Esophagus squamous epithelium (tissue), 5 donors: ENCODE measurements at regions not wholly inside any gene's neighbourhood (a gene's known extent, or its start where the extent isn't known, plus 50 kb on each side); places are given as distances from the start of the nearest gene placed in this dataset.

Source experiments
- DNase-seq: peaks from one replicate; lab custom pipeline; 2025; lab: John Stamatoyannopoulos, UW
- H3K27ac ChIP-seq, 4 donors: fragments of 200-600 bp; sonication (generic); one replicate each; pipeline ENCODE4 v1.5.1; 2016 to 2019; ENCODE audit warnings: mild to moderate bottlenecking in 1 of 4
- H3K27me3 ChIP-seq, 4 donors: fragments of 200-600 bp; sonication (generic); 1 replicate in 3 of 4; 2 replicates in 1 of 4; pipeline versions ENCODE4 v1.5.1 to v1.6.0; 2017 to 2021; ENCODE audit warnings: antibody characterized with exemption in 1 of 4
- H3K36me3 ChIP-seq, 3 donors: fragments of 200-600 bp; sonication (generic); one replicate each; pipeline ENCODE4 v1.5.1; 2016 to 2019
- H3K4me1 ChIP-seq, 3 donors: fragments of 200-600 bp; sonication (generic); one replicate each; pipeline ENCODE4 v1.5.1; 2017 to 2019
- H3K4me3 ChIP-seq, 4 donors: fragments of 200-600 bp; sonication (generic); 1 replicate in 3 of 4; 2 replicates in 1 of 4; pipeline ENCODE4 v1.5.1; 2016 to 2019; ENCODE audit warnings: mild to moderate bottlenecking in 2 of 4, moderate library complexity in 1 of 4
- H3K9me3 ChIP-seq, 3 donors: fragments of 200-600 bp; sonication (generic); one replicate each; pipeline ENCODE4 v1.5.1; 2016 to 2019
- CTCF ChIP-seq, 6 experiments: fragments of 450-650 bp in 4 of 6; fragments of 200-600 bp in 2 of 6; sonication (generic) in 2 of 6; IDR thresholded peaks; one replicate each; pipeline ENCODE4 v1.5.1; 2016 to 2019; ENCODE audit warnings: antibody characterized with exemption in 6 of 6, mild to moderate bottlenecking in 4 of 6, moderate library complexity in 4 of 6
- POLR2A ChIP-seq, 4 donors: fragments of 450-650 bp; IDR thresholded peaks; one replicate each; pipeline ENCODE4 v1.6.1; 2017; ENCODE audit warnings: antibody characterized with exemption in 4 of 4, mild to moderate bottlenecking in 4 of 4, moderate library complexity in 3 of 4
- WGBS, 2 donors: methylation state at CpG; one replicate each; pipeline ENCODE4 v1.1.5; 2018; 5-methylcytosine and 5-hydroxymethylcytosine counted together
- intact Hi-C: fragments of 100-400 bp; cut with DNase I; formaldehyde crosslinking; loops from one replicate; pipeline ENCODE4 v1.15.0; 2022
- donor health status: DM: yes; HTN: yes; CAD: no.

GRCh38 chr18:40685219-40685618 lies 1269.8 kb upstream of the PIK3C3 start:
- H3K27ac ChIP-seq, result no peak overlapping the region
- no peaks in the 10 kb centered on the region for H3K27me3 ChIP-seq
- H3K4me1 ChIP-seq, result no peaks in the 10 kb centered on the region
- H3K9me3 ChIP-seq, result no peaks in the 10 kb centered on the region
- TF ChIP-seq POLR2A (IDR thresholded peaks at IDR 0.05) (no peak), CTCF (IDR thresholded peaks at IDR 0.05) (no peak)
- H3K36me3 ChIP-seq, result no peaks in the 10 kb centered on the region
- DNase-seq, result no peak
- H3K4me3 ChIP-seq, result no peak overlapping the region
- intact Hi-C loops, result no loop called here
- 56 to 65% methylated on average over 2 of the region's 2 CpGs for WGBS, 2 donors

GRCh38 chr18:40678318-40678717 lies 1276.7 kb upstream of the PIK3C3 start:
- H3K36me3 ChIP-seq, result no peaks in the 10 kb centered on the region
- H3K4me3 ChIP-seq, result no peak overlapping the region
- H3K4me1 ChIP-seq, result no peaks in the 10 kb centered on the region
- TF ChIP-seq CTCF (IDR thresholded peaks at IDR 0.05), result no peak
- no peak for TF ChIP-seq POLR2A (IDR thresholded peaks at IDR 0.05)
- intact Hi-C loops, result no loop called here
- no peak overlapping the region for H3K27ac ChIP-seq
- no peak for DNase-seq
- no peaks in the 10 kb centered on the region for H3K9me3 ChIP-seq
- H3K27me3 ChIP-seq, result no peaks in the 10 kb centered on the region
- 80 to 85% methylated on average over 2 of the region's 2 CpGs for WGBS, 2 donors

GRCh38 chr18:40676668-40677067 lies 1278.4 kb upstream of the PIK3C3 start:
- Histone ChIP-seq H3K27me3 (no peaks in the 10 kb centered on the region), H3K9me3 (no peaks in the 10 kb centered on the region), H3K27ac (no peak overlapping the region), H3K4me3 (no peak overlapping the region), H3K36me3 (no peaks in the 10 kb centered on the region), H3K4me1 (no peaks in the 10 kb centered on the region)
- 8 to 41% methylated on average over 1 of the region's 1 CpG for WGBS, 2 donors
- TF ChIP-seq POLR2A (IDR thresholded peaks at IDR 0.05), result no peak
- TF ChIP-seq CTCF (IDR thresholded peaks at IDR 0.05), result no peak
- no peak for DNase-seq
- intact Hi-C loops, result no loop called here

GRCh38 chr18:40673150-40673549 lies 1281.9 kb upstream of the PIK3C3 start:
- TF ChIP-seq POLR2A (IDR thresholded peaks at IDR 0.05), result no peak
- TF ChIP-seq CTCF (IDR thresholded peaks at IDR 0.05), result no peak
- Histone ChIP-seq H3K36me3 (no peaks in the 10 kb centered on the region), H3K27me3 (no peaks in the 10 kb centered on the region), H3K9me3 (no peaks in the 10 kb centered on the region), H3K4me1 (no peaks in the 10 kb centered on the region), H3K27ac (no peak overlapping the region), H3K4me3 (no peak overlapping the region)
- DNase-seq, result no peak
- 36 to 55% methylated on average over 3 of the region's 3 CpGs for WGBS, 2 donors
- intact Hi-C loops, result no loop called here

- Histone ChIP-seq H3K4me1 (no peaks in the 10 kb centered on the region), H3K27me3 (no peaks in the 10 kb centered on the region), H3K9me3 (no peaks in the 10 kb centered on the region), H3K27ac (no peak overlapping the region), H3K36me3 (no peaks in the 10 kb centered on the region), H3K4me3 (no peak overlapping the region)
- no peak for DNase-seq
- intact Hi-C loops, result no loop called here
- WGBS, 2 donors, result 68 to 83% methylated on average over 4 of the region's 4 CpGs
- TF ChIP-seq CTCF (IDR thresholded peaks at IDR 0.05) (no peak), POLR2A (IDR thresholded peaks at IDR 0.05) (no peak)
Measured at GRCh38 chr18:40672590-40672989, 1282.4 kb upstream of the PIK3C3 start.
